OCI-LY3 (cell line): ENCODE measurements at regions not wholly inside any gene's neighbourhood (a gene's known extent, or its start where the extent isn't known, plus 50 kb on each side); places are given as distances from the start of the nearest gene placed in this dataset.

ENCODE experiments used
- EZH2phosphoT487 ChIP-seq: fragments of 200-600 bp; shearing (Covaris generic); IDR thresholded peaks from 2 replicates; pipeline ENCODE4 v1.6.1; 2018; ENCODE audit warnings: antibody characterized with exemption, mixed run types, low read depth
- TF ChIP-seq, protein P1 (sequence below): fragments of 200-600, 300-600 bp; sonication (generic); IDR thresholded peaks from 2 replicates; pipeline ENCODE4 v1.5.1; 2014; ENCODE audit warnings: antibody characterized with exemption, low read length, low read depth

DNA sequence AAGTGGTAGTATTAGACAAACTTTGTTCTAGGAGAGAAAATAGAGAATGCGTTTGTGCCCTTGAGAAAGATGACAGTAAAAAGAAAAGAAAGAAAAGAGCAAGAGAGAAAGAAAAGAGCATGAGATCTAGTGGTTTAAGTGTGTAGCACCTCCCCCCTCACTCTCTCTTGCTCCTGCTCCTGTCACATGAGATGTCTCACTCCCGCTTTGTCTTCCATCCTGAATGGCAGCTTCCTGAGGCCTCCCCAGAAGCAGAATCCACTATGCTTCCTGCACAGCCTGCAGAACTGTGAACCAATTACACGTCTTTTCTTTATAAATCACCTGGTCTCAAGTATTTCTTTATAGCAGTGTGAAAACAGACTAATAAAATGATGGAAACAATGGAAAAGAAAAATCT lies 499.6 kb downstream of the ACTRT1 start:
- TF ChIP-seq, protein P1, sequence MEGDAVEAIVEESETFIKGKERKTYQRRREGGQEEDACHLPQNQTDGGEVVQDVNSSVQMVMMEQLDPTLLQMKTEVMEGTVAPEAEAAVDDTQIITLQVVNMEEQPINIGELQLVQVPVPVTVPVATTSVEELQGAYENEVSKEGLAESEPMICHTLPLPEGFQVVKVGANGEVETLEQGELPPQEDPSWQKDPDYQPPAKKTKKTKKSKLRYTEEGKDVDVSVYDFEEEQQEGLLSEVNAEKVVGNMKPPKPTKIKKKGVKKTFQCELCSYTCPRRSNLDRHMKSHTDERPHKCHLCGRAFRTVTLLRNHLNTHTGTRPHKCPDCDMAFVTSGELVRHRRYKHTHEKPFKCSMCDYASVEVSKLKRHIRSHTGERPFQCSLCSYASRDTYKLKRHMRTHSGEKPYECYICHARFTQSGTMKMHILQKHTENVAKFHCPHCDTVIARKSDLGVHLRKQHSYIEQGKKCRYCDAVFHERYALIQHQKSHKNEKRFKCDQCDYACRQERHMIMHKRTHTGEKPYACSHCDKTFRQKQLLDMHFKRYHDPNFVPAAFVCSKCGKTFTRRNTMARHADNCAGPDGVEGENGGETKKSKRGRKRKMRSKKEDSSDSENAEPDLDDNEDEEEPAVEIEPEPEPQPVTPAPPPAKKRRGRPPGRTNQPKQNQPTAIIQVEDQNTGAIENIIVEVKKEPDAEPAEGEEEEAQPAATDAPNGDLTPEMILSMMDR: no peak
- no peak for TF ChIP-seq EZH2phosphoT487
